ENCODE measurements at regions not wholly inside any gene's neighbourhood (a gene's known extent, or its start where the extent isn't known, plus 50 kb on each side); places are given as distances from the start of the nearest gene placed in this dataset.

- DNase-seq (ENCODE audit: low spot score): no peak
Observed at GRCh38 chr12:13503094-13503835, 306.7 kb downstream of the EMP1 start.

GRCh38 chr12:13499008-13499407 is 302.5 kb downstream of the EMP1 start:
- no peak for DNase-seq (ENCODE audit: low spot score)

GRCh38 chr12:13496111-13496510 is 299.6 kb downstream of the EMP1 start:
- peak; percentile 40 for DNase-seq (ENCODE audit: low spot score)

- DNase-seq (ENCODE audit: low spot score): no peak
Observed at GRCh38 chr12:13489246-13489645, 292.7 kb downstream of the EMP1 start.

- DNase-seq (ENCODE audit: low spot score): no peak
Observed at GRCh38 chr12:13487326-13487725, 290.8 kb downstream of the EMP1 start.

GRCh38 chr12:13486794-13487193 is 290.3 kb downstream of the EMP1 start:
- no peak for DNase-seq (ENCODE audit: low spot score)

DNA sequence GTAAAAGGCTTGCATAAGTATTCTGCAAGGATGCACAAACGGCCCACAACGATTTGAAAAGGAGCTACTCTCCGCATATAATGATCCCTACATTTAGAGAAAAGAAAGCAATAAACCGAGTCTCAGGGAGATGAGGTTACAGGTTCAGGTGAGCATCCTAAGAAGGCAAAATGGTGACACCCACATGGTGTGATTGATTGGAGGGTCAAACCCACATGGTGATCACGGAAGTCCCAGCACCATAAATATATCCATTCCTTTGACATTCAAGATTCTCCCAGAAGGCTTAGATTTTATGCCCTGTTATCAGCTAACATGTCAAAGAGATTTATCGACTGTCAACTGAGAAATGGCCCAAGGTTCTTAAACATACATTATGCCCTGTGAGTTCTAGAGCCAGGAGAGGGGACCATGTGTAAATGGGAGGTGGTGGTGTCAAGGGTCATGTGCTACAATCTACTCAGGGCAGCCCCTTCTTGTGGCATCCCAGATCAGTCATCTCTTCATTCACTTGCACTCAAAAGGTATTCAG is 282.2 kb downstream of the EMP1 start:
- no peak for DNase-seq (ENCODE audit: low spot score)

GRCh38 chr12:13474381-13474780 is 277.9 kb downstream of the EMP1 start:
- no peak for DNase-seq (ENCODE audit: low spot score)

- no peak for DNase-seq (ENCODE audit: low spot score)
Observed at GRCh38 chr12:13472690-13473089, 276.2 kb downstream of the EMP1 start.

DNA sequence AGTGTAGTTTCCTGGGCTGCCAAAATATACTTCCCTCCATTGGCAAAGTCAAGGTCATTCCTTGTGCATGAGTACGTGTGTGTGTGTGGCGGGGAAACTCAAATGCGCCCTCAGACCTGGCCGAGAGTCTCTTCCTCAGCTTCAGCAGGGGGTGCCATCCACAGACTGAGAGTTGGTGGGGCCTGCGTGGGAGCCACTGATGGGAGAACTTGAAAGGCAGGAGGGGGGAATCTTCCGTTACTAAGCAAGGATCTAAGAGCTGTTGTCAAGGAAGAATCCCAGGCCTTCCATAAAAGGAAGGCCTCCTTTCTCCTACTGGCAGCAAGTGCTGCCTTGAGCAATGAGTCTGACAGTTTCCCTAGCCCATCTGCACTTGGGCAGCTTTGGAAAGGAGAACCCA is 274.9 kb downstream of the EMP1 start:
- no peak for DNase-seq (ENCODE audit: low spot score)

- DNase-seq (ENCODE audit: low spot score): no peak
Observed at GRCh38 chr12:13465635-13466034, 269.1 kb downstream of the EMP1 start.

DNA sequence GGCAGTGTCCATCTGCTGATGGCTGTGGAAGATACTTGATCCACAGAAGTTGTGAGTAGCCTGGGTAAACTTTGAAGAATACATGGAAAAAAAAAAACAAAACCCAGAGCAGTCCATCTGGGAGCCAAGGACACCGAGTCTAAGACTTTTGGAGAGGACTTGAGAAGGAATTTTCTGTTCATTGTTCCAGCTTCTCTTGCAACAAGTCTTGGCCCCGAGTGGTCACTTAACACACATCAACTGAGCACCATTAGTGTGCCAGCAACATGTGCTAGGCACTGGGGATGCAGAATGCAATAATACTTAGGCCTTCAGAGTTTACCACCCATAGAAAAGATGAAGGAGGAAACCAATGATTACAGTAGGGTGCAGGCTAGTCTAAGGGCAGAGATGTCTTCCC is 266.7 kb downstream of the EMP1 start:
- DNase-seq (ENCODE audit: low spot score): no peak

DNA sequence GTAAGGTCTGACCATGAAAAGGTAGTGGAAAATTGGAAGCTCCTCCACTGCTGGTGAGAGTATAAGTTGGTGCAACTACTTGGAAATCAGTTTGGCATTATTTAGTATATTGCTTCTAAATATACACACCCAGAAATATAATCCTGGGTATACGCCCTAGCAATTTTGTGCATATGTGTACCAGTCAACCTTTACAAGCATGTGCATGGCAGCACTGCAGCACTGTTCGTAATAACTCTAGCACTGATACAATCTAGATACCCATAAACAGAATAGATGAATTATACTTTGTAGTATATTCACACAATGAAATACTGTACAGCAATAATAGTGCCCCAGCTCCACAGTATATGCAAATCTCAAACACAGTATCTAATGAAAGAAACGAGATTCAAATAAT is 265.9 kb downstream of the EMP1 start:
- DNase-seq (ENCODE audit: low spot score): no peak

DNA sequence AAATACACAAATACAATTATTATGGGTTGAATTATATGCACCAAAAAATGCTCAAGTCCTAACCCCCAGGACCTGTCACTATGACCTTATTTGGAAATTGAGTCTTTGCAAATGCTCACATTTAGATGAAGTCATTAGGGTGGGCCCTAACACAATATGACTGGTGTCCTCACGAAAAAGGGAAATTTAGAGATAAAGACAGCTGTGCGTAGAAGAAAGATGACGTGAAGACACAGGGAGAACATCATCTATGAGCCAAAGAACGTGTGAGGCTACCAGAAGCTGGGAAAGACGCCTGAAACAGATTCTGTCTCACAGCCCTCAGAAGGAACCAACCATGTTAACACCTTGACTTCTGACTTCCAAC is 259.2 kb downstream of the EMP1 start:
- DNase-seq (ENCODE audit: low spot score): no peak

DNA sequence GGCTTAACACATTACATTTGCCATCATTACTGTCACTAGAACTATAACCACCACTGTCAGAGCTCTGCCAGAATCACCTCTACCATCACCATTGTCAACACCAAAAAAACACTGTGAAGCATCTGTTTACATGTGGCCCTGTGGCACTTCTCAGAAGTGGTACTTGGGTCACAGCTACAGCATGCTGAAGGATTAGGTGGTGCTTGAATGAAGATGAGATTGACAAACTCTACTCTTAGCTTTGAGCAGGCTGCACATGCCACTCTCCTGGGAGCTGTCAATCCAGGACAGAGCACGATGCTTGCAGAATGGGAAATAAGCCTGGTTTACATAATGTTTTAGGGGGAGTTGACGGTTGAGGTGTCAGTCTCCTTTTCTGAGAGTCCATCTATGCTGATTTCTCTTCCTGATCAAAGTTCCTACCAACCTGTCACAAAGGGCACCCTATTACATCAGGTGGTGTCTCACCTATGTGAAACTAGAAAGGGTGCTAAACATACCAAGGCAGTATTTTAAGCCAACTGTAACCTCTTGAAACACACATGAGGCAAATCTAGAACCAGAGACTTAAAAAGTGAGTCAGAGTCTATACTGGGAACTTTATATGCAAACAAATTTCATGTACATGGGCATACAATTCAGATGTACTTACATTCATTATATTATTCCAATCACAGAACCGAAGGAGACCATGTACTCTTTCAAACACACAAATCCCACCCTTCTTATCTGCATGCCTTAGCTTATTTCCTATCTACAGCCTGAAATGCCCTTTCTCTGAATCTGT is 258.7 kb downstream of the EMP1 start:
- DNase-seq (ENCODE audit: low spot score): no peak

DNA sequence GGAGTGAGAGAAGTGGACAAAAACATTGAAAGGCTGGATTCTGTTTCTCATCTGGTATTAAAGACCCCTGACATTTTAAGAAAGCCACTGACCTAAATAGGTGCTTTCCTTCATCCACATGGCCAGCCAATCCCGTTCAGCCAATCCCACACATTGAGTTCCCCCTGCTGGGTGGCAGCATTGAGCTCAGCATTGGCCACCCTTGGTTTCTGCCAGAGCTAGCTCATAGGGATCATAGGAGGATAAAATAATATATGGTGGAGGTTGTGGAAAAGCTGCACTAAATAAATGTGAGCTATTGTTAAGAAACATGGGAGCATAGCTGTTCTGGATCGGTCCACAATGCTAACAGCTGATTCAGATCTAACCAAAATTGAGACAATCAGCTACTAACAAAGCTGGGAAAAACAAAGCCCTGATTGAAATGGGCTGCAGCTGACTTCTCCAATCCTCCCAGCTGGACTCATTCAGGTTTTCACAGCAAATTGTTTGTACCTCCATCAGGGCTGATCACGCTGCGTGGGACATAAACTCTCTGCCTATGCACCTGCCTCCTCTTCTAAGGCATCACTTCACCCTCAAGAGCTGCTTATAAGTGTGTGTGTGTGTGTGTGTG is 256.5 kb downstream of the EMP1 start:
- no peak for DNase-seq (ENCODE audit: low spot score)

DNA sequence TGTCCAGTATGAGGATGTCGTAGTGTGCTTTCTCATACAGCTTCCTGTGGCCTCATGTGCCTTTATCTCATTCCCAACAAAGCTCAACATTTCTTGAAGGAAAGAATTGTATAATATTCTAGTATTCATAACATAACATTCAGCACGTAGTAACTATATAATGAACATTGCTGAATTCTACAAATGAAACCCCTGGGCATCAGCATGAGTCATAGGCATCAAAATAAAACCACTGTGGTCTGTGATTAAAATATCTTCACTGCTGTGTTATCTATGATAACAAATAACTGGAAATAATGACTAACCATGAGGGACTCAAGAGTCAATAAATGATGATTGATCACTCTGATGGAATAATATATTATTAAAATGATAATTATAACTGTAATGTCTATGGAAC is 255.2 kb downstream of the EMP1 start:
- DNase-seq (ENCODE audit: low spot score): no peak

- no peak for DNase-seq (ENCODE audit: low spot score)
Observed at GRCh38 chr12:13450231-13451080, 253.9 kb downstream of the EMP1 start.

GRCh38 chr12:13444076-13444475 is 247.6 kb downstream of the EMP1 start:
- DNase-seq (ENCODE audit: low spot score): no peak

DNA sequence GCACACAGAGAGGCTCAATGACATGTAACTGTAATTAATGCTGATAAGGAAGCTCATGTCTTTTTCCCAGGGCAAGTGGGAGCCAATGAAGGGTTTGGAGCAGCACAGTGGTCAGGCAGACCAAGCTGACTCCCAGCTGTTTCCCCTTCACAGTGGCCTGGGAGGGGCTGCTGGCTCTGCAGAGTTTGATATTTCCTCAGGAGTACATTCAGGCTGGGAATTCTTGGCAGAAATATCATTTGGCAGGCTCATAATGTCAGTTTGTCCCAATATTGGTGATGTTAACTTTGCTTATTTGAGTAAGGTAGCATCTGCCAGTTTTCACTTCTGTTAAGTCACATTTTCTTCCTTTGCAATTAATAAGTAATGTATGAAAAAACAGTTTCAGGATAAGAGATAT is 247.0 kb downstream of the EMP1 start:
- no peak for DNase-seq (ENCODE audit: low spot score)

DNA sequence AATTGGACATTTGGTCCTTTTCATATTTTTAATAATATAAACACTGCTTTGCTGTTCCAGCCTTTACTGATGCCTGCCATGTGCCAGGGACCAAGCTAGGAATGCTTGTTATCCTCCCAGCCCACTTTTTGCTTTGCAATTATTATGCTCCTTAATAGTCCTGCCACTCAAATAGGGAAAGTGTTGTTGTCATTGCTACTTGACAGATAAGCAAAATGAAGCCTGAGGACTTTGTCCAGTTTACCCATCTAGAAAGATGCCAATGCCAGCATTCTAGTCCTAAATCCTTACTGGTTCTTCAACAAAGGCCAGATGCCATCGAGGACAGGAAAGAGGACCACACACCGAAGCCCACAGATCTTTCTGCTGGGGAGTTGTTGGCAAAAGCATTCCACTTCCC is 246.5 kb downstream of the EMP1 start:
- DNase-seq (ENCODE audit: low spot score): no peak

- no peak for DNase-seq (ENCODE audit: low spot score)
Observed at GRCh38 chr12:13442457-13442856, 245.9 kb downstream of the EMP1 start.
